Caco-2 (cell line): ENCODE measurements at regions not wholly inside any gene's neighbourhood (a gene's known extent, or its start where the extent isn't known, plus 50 kb on each side); places are given as distances from the start of the nearest gene placed in this dataset.

ENCODE experiments used
- BruUV-seq: library from RNA; stranded (reverse); fragments of 400-500 nt; replicated peaks from 2 replicates; lab custom pipeline; 2021; lab: Mats Ljungman, UMichigan
- CTCF ChIA-PET: fragments of 300-600 bp; sonication (Branson Sonifier 250); formaldehyde crosslinking; loops from one replicate; lab custom pipeline; 2022; ENCODE audit warnings: antibody characterized with exemption; lab: Charles Lee
- POLR2A ChIA-PET: fragments of 300-600 bp; sonication (Branson Sonifier 250); formaldehyde crosslinking; loops from one replicate; lab custom pipeline; 2022; ENCODE audit warnings: antibody characterized with exemption; lab: Charles Lee
- DNase-seq, 2 experiments: peaks; one replicate each; pipeline versions ENCODE4 v3.0.0 to v3.0.0-alpha.2; 2020 to 2022
- H3K27me3 ChIP-seq: replicated peaks from 2 replicates; pipeline ENCODE4 v1.6.0; 2011; ENCODE audit warnings: low read length; ENCODE audit not compliant: control insufficient read depth, insufficient read depth
- H3K36me3 ChIP-seq: 2 replicates; pipeline ENCODE4 v1.5.1; 2011; ENCODE audit warnings: low read length; ENCODE audit not compliant: control insufficient read depth, insufficient read depth
- H3K4me1 ChIP-seq: fragments of 250-450 bp; sonication (Bioruptor Pico); 2 replicates; pipeline ENCODE4 v1.5.1; 2020; ENCODE audit warnings: mild to moderate bottlenecking
- H3K4me3 ChIP-seq: 2 replicates; pipeline ENCODE4 v1.5.1; 2011; ENCODE audit warnings: low read depth, mild to moderate bottlenecking, control low read depth, low read length
- H3K9me3 ChIP-seq: fragments of 250-450 bp; sonication (Bioruptor Pico); 2 replicates; pipeline ENCODE4 v1.5.1; 2020; ENCODE audit warnings: mild to moderate bottlenecking, moderate library complexity
- H3K27ac Mint-ChIP-seq: one replicate; pipeline ENCODE4 v1.8.0; 2022; ENCODE audit warnings: mixed read lengths; ENCODE audit not compliant: unreplicated experiment
- H3K27me3 Mint-ChIP-seq: one replicate; pipeline ENCODE4 v1.8.0; 2022; ENCODE audit warnings: mixed read lengths; ENCODE audit not compliant: insufficient read depth, unreplicated experiment
- H3K36me3 Mint-ChIP-seq: one replicate; pipeline ENCODE4 v1.8.0; 2022; ENCODE audit warnings: mild to moderate bottlenecking, mixed read lengths; ENCODE audit not compliant: insufficient read depth, unreplicated experiment
- H3K4me1 Mint-ChIP-seq: one replicate; pipeline ENCODE4 v1.8.0; 2022; ENCODE audit warnings: low read depth, mixed read lengths; ENCODE audit not compliant: unreplicated experiment
- H3K4me3 Mint-ChIP-seq: one replicate; pipeline ENCODE4 v1.8.0; 2022; ENCODE audit warnings: mild to moderate bottlenecking, moderate library complexity, mixed read lengths; ENCODE audit not compliant: unreplicated experiment
- H3K9me3 Mint-ChIP-seq: one replicate; pipeline ENCODE4 v1.8.0; 2022; ENCODE audit warnings: mixed read lengths; ENCODE audit not compliant: unreplicated experiment
- CTCF ChIP-seq, 2 experiments: fragments of 200-600 bp in 1 of 2; IDR thresholded peaks; 1 replicate in 1 of 2; 2 replicates in 1 of 2; pipeline versions ENCODE4 v1.5.1 to v1.8.0; 2011 to 2022; ENCODE audit warnings: antibody characterized with exemption in 1 of 2, control low read depth in 1 of 2, inconsistent platforms in 1 of 2, low read depth in 1 of 2, low read length in 1 of 2, mild to moderate bottlenecking in 1 of 2, moderate library complexity in 1 of 2; ENCODE audit not compliant: insufficient read depth in 1 of 2, severe bottlenecking in 1 of 2, unreplicated experiment in 1 of 2
- intact Hi-C: fragments of 100-400 bp; cut with micrococcal nuclease; formaldehyde crosslinking; loops from one replicate; pipeline ENCODE4 v1.10.0; 2022; ENCODE audit not compliant: unreplicated experiment

GRCh38 chr17:63156986-63157385, 191.0 kb downstream of the TANC2 start:
- H3K36me3 ChIP-seq: no peaks in the 10 kb centered on the region
- Mint-ChIP-seq H3K36me3 (no peaks in the 10 kb centered on the region), H3K27ac (no peak overlapping the region), H3K4me3 (no peak overlapping the region), H3K4me1 (no peaks in the 10 kb centered on the region), H3K27me3 (no peaks in the 10 kb centered on the region), H3K9me3 (no peaks in the 10 kb centered on the region)
- no peaks in the 10 kb centered on the region for H3K4me1 ChIP-seq
- intact Hi-C loops: no loop called here
- no TSS peak for BruUV-seq
- H3K9me3 ChIP-seq: no peaks in the 10 kb centered on the region
- no peak overlapping the region for H3K4me3 ChIP-seq
- no peak for DNase-seq
- POLR2A ChIA-PET: no interaction called here
- no peak for TF ChIP-seq CTCF (IDR thresholded peaks at IDR 0.05; ENCODE audit: insufficient read depth in 1 of 2, low read depth in 1 of 2, low read length in 1 of 2, severe bottlenecking in 1 of 2, unreplicated experiment in 1 of 2)
- no peaks in the 10 kb centered on the region for H3K27me3 ChIP-seq
- CTCF ChIA-PET: no interaction called here

- Mint-ChIP-seq H3K9me3 (no peaks in the 10 kb centered on the region), H3K27me3 (peaks cover 2% of the 10 kb centered on the region), H3K27ac (no peak overlapping the region), H3K4me3 (no peak overlapping the region), H3K4me1 (no peaks in the 10 kb centered on the region), H3K36me3 (no peaks in the 10 kb centered on the region)
- no peak for TF ChIP-seq CTCF (IDR thresholded peaks at IDR 0.05; ENCODE audit: insufficient read depth in 1 of 2, low read depth in 1 of 2, low read length in 1 of 2, severe bottlenecking in 1 of 2, unreplicated experiment in 1 of 2)
- DNase-seq: no peak
- H3K9me3 ChIP-seq: no peaks in the 10 kb centered on the region
- H3K27me3 ChIP-seq: no peaks in the 10 kb centered on the region
- no peak overlapping the region for H3K4me3 ChIP-seq
- CTCF ChIA-PET: no interaction called here
- no TSS peak for BruUV-seq
- intact Hi-C loops: no loop called here
- no peaks in the 10 kb centered on the region for H3K4me1 ChIP-seq
- no peaks in the 10 kb centered on the region for H3K36me3 ChIP-seq
- POLR2A ChIA-PET: no interaction called here
Observed at GRCh38 chr17:63162406-63163157, 196.5 kb downstream of the TANC2 start.

GRCh38 chr17:63163158-63163520, 197.1 kb downstream of the TANC2 start:
- Mint-ChIP-seq H3K27ac (no peak overlapping the region), H3K4me3 (no peak overlapping the region), H3K4me1 (no peaks in the 10 kb centered on the region), H3K9me3 (no peaks in the 10 kb centered on the region), H3K27me3 (peaks cover 2% of the 10 kb centered on the region), H3K36me3 (no peaks in the 10 kb centered on the region)
- ChIA-PET CTCF (no interaction called here), POLR2A (no interaction called here)
- no peak for DNase-seq
- BruUV-seq: no TSS peak
- no peaks in the 10 kb centered on the region for H3K4me1 ChIP-seq
- no peak overlapping the region for H3K4me3 ChIP-seq
- H3K27me3 ChIP-seq: no peaks in the 10 kb centered on the region
- no peak for TF ChIP-seq CTCF (IDR thresholded peaks at IDR 0.05; ENCODE audit: insufficient read depth in 1 of 2, low read depth in 1 of 2, low read length in 1 of 2, severe bottlenecking in 1 of 2, unreplicated experiment in 1 of 2)
- no peaks in the 10 kb centered on the region for H3K9me3 ChIP-seq
- H3K36me3 ChIP-seq: no peaks in the 10 kb centered on the region
- intact Hi-C loops: no loop called here
